WTC11 (cell line): ENCODE measurements at regions not wholly inside any gene's neighbourhood (a gene's known extent, or its start where the extent isn't known, plus 50 kb on each side); places are given as distances from the start of the nearest gene placed in this dataset.

ENCODE experiments used
- ATF2 ChIP-seq: sonication (generic); formaldehyde crosslinking; IDR thresholded peaks from 2 replicates; pipeline ENCODE4 v1.8.1; 2022; ENCODE audit warnings: low read depth, missing genetic modification reagents, borderline replicate concordance
- CTCF ChIP-seq: fragments of 200-600 bp; IDR thresholded peaks from 2 replicates; pipeline ENCODE4 v1.8.0; 2022; ENCODE audit warnings: antibody characterized with exemption
- E2F1 ChIP-seq: sonication (generic); formaldehyde crosslinking; IDR thresholded peaks from 2 replicates; pipeline ENCODE4 v1.8.0; 2022; ENCODE audit warnings: mild to moderate bottlenecking, missing genetic modification reagents
- ETV6 ChIP-seq: sonication (generic); formaldehyde crosslinking; IDR thresholded peaks from 2 replicates; pipeline ENCODE4 v1.8.1; 2022; ENCODE audit warnings: mild to moderate bottlenecking, missing genetic modification reagents
- FOXK1 ChIP-seq: sonication (generic); formaldehyde crosslinking; IDR thresholded peaks from 2 replicates; pipeline ENCODE4 v1.8.0; 2022; ENCODE audit warnings: mild to moderate bottlenecking, moderate library complexity, missing genetic modification reagents
- GABPB1 ChIP-seq: sonication (generic); formaldehyde crosslinking; IDR thresholded peaks from 2 replicates; pipeline ENCODE4 v1.8.1; 2023; ENCODE audit warnings: mild to moderate bottlenecking, missing genetic modification reagents
- NR1H2 ChIP-seq: sonication (generic); formaldehyde crosslinking; IDR thresholded peaks from 2 replicates; pipeline ENCODE4 v1.9.0; 2021; ENCODE audit warnings: mild to moderate bottlenecking, moderate library complexity, missing genetic modification reagents
- SMAD4 ChIP-seq: sonication (generic); formaldehyde crosslinking; IDR thresholded peaks from 2 replicates; pipeline ENCODE4 v1.8.0; 2022; ENCODE audit warnings: mild to moderate bottlenecking, missing genetic modification reagents
- SP1 ChIP-seq: sonication (generic); formaldehyde crosslinking; conservative IDR thresholded peaks from 2 replicates; pipeline ENCODE4 v1.8.1; 2022; ENCODE audit warnings: missing genetic modification reagents
- TEAD4 ChIP-seq: sonication (generic); formaldehyde crosslinking; IDR thresholded peaks from 2 replicates; pipeline ENCODE4 v1.8.0; 2022; ENCODE audit warnings: mild to moderate bottlenecking, missing genetic modification reagents
- USF1 ChIP-seq: sonication (generic); formaldehyde crosslinking; IDR thresholded peaks from 2 replicates; pipeline ENCODE4 v1.8.0; 2022; ENCODE audit warnings: mild to moderate bottlenecking, missing genetic modification reagents
- USF2 ChIP-seq: sonication (generic); formaldehyde crosslinking; IDR thresholded peaks from 2 replicates; pipeline ENCODE4 v1.8.1; 2023; ENCODE audit warnings: mild to moderate bottlenecking, missing genetic modification reagents, moderate library complexity
- ZNF121 ChIP-seq: sonication (generic); formaldehyde crosslinking; IDR thresholded peaks from 2 replicates; pipeline ENCODE4 v1.8.0; 2023; ENCODE audit warnings: missing genetic modification reagents
- ZNF232 ChIP-seq: sonication (generic); formaldehyde crosslinking; IDR thresholded peaks from 2 replicates; pipeline ENCODE4 v1.8.0; 2022; ENCODE audit warnings: mild to moderate bottlenecking, missing genetic modification reagents

- TF ChIP-seq CTCF, result no peak
- TF ChIP-seq TEAD4 (CRISPR knock-in tag), result no peak
- TF ChIP-seq ZNF232, result no peak
- no peak for TF ChIP-seq FOXK1 (CRISPR knock-in tag)
- no peak for TF ChIP-seq NR1H2 (CRISPR knock-in tag)
- no peak for TF ChIP-seq ETV6 (CRISPR knock-in tag)
- TF ChIP-seq E2F1, result no peak
- no peak for TF ChIP-seq ZNF121
- no peak for TF ChIP-seq USF2 (CRISPR knock-in tag)
- no peak for TF ChIP-seq USF1 (CRISPR knock-in tag)
- TF ChIP-seq ATF2 (CRISPR knock-in tag), result no peak
- no peak for TF ChIP-seq SP1 (CRISPR knock-in tag)
- no peak for TF ChIP-seq GABPB1 (CRISPR knock-in tag)
- no peak for TF ChIP-seq SMAD4 (CRISPR knock-in tag)
These were observed 655.3 kb downstream of the RNF144B start for GRCh38 chr6:19042420-19042819.
